Ascending aorta (tissue), 2 donors: ENCODE measurements at regions not wholly inside any gene's neighbourhood (a gene's known extent, or its start where the extent isn't known, plus 50 kb on each side); places are given as distances from the start of the nearest gene placed in this dataset.

Experiments
- DNase-seq, 2 donors: peaks; one replicate each; pipeline ENCODE4 v3.0.0-alpha.2; 2019; ENCODE audit warnings: low spot score in 2 of 2
- H3K27ac ChIP-seq, 2 donors: fragments of 200-600 bp; sonication (generic); one replicate each; pipeline ENCODE4 v1.5.1; 2016 to 2017; ENCODE audit warnings: mild to moderate bottlenecking in 1 of 2
- H3K27me3 ChIP-seq: fragments of 200-600 bp; sonication (generic); one replicate; pipeline ENCODE4 v1.5.1; 2017
- H3K36me3 ChIP-seq, 2 donors: fragments of 200-600 bp; sonication (generic); one replicate each; pipeline ENCODE4 v1.5.1; 2016
- H3K4me1 ChIP-seq, 2 donors: fragments of 200-600 bp; sonication (generic); one replicate each; pipeline ENCODE4 v1.5.1; 2016 to 2017; ENCODE audit warnings: mild to moderate bottlenecking in 1 of 2
- H3K4me3 ChIP-seq, 2 donors: fragments of 200-600 bp; sonication (generic); one replicate each; pipeline ENCODE4 v1.5.1; 2016 to 2017; ENCODE audit warnings: mild to moderate bottlenecking in 1 of 2
- H3K9me3 ChIP-seq, 2 donors: fragments of 200-600 bp; sonication (generic); one replicate each; pipeline ENCODE4 v1.5.1; 2016
- CTCF ChIP-seq, 3 experiments: fragments of 200-600 bp in 2 of 3; fragments of 450-650 bp in 1 of 3; sonication (generic) in 2 of 3; IDR thresholded peaks; one replicate each; pipeline ENCODE4 v1.5.1; 2016 to 2019; ENCODE audit warnings: antibody characterized with exemption in 3 of 3, mild to moderate bottlenecking in 1 of 3, moderate library complexity in 1 of 3
- intact Hi-C: fragments of 100-400 bp; cut with DNase I; formaldehyde crosslinking; loops from one replicate; pipeline ENCODE4 v1.15.1; 2023

GRCh38 chr19:34057155-34057554 is 115.1 kb upstream of the LSM14A start:
- no peak for TF ChIP-seq CTCF (IDR thresholded peaks at IDR 0.05)
- intact Hi-C loops: no loop called here
- Histone ChIP-seq H3K36me3 (no peaks in the 10 kb centered on the region), H3K27me3 (no peaks in the 10 kb centered on the region), H3K4me3 (no peak overlapping the region), H3K4me1 (no peaks in the 10 kb centered on the region), H3K27ac (no peak overlapping the region), H3K9me3 (no peaks in the 10 kb centered on the region)
- DNase-seq: no peak

- no peaks in the 10 kb centered on the region for H3K9me3 ChIP-seq
- no peak overlapping the region for H3K27ac ChIP-seq
- no peaks in the 10 kb centered on the region for H3K4me1 ChIP-seq
These were observed 106.2 kb upstream of the LSM14A start for GRCh38 chr19:34066007-34066643.

GRCh38 chr19:34067861-34068271 is 104.4 kb upstream of the LSM14A start:
- Histone ChIP-seq H3K27me3 (no peaks in the 10 kb centered on the region), H3K27ac (no peak overlapping the region), H3K4me1 (no peaks in the 10 kb centered on the region), H3K36me3 (no peaks in the 10 kb centered on the region), H3K9me3 (no peaks in the 10 kb centered on the region), H3K4me3 (no peak overlapping the region)
- no peak for DNase-seq
- intact Hi-C loops: no loop called here
- TF ChIP-seq CTCF (IDR thresholded peaks at IDR 0.05): no peak

More at GRCh38 chr19:34066007-34066643, 106.2 kb upstream of the LSM14A start:
- H3K36me3 ChIP-seq: no peaks in the 10 kb centered on the region
- H3K27me3 ChIP-seq: no peaks in the 10 kb centered on the region
- no peak for TF ChIP-seq CTCF (IDR thresholded peaks at IDR 0.05)
- no peak for DNase-seq
- no peak overlapping the region for H3K4me3 ChIP-seq
- intact Hi-C loops: no loop called here

- intact Hi-C loops: no loop called here
- Histone ChIP-seq H3K4me1 (no peaks in the 10 kb centered on the region), H3K36me3 (no peaks in the 10 kb centered on the region), H3K4me3 (no peak overlapping the region), H3K27me3 (no peaks in the 10 kb centered on the region), H3K9me3 (no peaks in the 10 kb centered on the region), H3K27ac (no peak overlapping the region)
- DNase-seq: no peak
- no peak for TF ChIP-seq CTCF (IDR thresholded peaks at IDR 0.05)
These were observed 96.6 kb upstream of the LSM14A start for GRCh38 chr19:34075661-34076091.

- H3K4me3 ChIP-seq: no peak overlapping the region
- intact Hi-C loops: no loop called here
These were observed 89.8 kb upstream of the LSM14A start for GRCh38 chr19:34082289-34083077.

More at GRCh38 chr19:34082289-34083077, 89.8 kb upstream of the LSM14A start:
- Histone ChIP-seq H3K36me3 (no peaks in the 10 kb centered on the region), H3K27ac (no peak overlapping the region), H3K9me3 (no peaks in the 10 kb centered on the region), H3K27me3 (no peaks in the 10 kb centered on the region), H3K4me1 (no peaks in the 10 kb centered on the region)
- no peak for DNase-seq
- no peak for TF ChIP-seq CTCF (IDR thresholded peaks at IDR 0.05)
